SH-SY5Y (cell line): ENCODE measurements at regions not wholly inside any gene's neighbourhood (a gene's known extent, or its start where the extent isn't known, plus 50 kb on each side); places are given as distances from the start of the nearest gene placed in this dataset.

ENCODE experiments used
- GATA2 ChIP-seq: IDR thresholded peaks from 2 replicates; pipeline ENCODE4 v1.6.1; 2011; ENCODE audit warnings: mild to moderate bottlenecking, low read depth, low read length
- GATA3 ChIP-seq: IDR thresholded peaks from 2 replicates; pipeline ENCODE4 v1.6.1; 2011; ENCODE audit warnings: low read depth, mild to moderate bottlenecking, low read length, moderate library complexity

DNA sequence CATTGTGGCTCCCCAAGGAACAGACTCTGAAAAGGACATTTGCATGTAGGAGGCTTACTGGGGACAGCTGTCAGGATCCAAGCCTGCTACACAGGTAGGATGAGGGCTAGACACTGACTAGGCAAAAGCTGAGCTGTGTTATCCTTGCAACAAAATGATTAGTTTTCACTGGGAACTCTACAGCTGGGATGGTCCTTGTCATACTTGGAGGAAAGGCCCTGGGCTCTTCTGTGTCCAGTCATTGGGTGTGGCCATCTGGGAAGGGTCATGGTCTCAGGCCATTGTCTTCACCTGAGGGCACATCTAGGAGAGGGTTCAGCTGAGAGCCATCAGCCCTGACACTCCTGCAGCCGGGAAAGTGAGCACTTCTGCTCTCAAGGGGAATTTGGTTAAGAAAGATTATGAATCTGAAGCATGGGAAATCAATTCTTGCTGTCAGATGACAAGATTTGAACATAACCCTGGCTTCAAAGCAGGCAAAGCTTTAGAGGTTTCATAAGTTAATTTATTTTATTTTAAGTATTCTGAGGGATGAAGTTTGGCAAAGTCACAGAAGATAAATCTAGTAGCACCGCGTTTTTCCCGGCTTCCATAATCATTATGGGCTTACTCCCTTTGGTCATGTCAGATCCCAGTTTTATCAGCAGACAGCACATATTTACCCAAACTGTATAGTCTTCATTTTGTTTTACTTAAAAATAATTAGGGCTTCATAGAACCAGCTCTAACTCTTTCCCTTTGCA lies 78.4 kb upstream of the SLC22A23 start:
- TF ChIP-seq GATA2 (no peak), GATA3 (no peak)
